Epithelial cell of esophagus (primary cell): ENCODE measurements at regions not wholly inside any gene's neighbourhood (a gene's known extent, or its start where the extent isn't known, plus 50 kb on each side); places are given as distances from the start of the nearest gene placed in this dataset.

Experiments used
- DNase-seq: peaks from one replicate; pipeline ENCODE4 v3.0.0; 2010; ENCODE audit warnings: low read depth
- H3K4me3 ChIP-seq: 2 replicates; pipeline ENCODE4 v1.5.1; 2011; ENCODE audit warnings: mild to moderate bottlenecking, low read length, control low read depth
- TF ChIP-seq, protein P1 (sequence below): IDR thresholded peaks from 2 replicates; pipeline ENCODE4 v1.5.1; 2011; ENCODE audit warnings: low read depth, mild to moderate bottlenecking, low read length, control low read depth, inconsistent platforms; ENCODE audit not compliant: insufficient read depth; ENCODE audit errors: missing control alignments

DNA sequence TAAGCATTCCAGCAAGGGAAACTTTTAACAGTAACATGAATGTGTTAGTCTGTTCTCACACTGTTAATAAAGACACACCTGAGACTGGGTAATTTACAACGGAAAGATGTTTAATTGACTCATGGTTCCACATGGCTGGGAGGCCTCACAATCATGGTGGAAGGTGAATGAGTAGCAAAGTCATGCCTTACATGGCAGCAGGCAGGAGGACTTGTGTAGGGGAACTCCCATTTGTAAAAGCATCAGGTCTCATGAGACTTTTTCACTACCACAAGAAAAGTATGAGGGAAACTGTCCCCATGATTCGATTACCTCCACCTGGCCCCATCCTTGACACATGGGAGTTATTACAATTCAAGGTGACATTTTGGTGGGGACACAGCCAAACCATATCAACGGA lies 168.3 kb downstream of the PAH start:
- no peak for DNase-seq
- TF ChIP-seq, protein P1, sequence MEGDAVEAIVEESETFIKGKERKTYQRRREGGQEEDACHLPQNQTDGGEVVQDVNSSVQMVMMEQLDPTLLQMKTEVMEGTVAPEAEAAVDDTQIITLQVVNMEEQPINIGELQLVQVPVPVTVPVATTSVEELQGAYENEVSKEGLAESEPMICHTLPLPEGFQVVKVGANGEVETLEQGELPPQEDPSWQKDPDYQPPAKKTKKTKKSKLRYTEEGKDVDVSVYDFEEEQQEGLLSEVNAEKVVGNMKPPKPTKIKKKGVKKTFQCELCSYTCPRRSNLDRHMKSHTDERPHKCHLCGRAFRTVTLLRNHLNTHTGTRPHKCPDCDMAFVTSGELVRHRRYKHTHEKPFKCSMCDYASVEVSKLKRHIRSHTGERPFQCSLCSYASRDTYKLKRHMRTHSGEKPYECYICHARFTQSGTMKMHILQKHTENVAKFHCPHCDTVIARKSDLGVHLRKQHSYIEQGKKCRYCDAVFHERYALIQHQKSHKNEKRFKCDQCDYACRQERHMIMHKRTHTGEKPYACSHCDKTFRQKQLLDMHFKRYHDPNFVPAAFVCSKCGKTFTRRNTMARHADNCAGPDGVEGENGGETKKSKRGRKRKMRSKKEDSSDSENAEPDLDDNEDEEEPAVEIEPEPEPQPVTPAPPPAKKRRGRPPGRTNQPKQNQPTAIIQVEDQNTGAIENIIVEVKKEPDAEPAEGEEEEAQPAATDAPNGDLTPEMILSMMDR: no peak
- H3K4me3 ChIP-seq: no peak overlapping the region

DNA sequence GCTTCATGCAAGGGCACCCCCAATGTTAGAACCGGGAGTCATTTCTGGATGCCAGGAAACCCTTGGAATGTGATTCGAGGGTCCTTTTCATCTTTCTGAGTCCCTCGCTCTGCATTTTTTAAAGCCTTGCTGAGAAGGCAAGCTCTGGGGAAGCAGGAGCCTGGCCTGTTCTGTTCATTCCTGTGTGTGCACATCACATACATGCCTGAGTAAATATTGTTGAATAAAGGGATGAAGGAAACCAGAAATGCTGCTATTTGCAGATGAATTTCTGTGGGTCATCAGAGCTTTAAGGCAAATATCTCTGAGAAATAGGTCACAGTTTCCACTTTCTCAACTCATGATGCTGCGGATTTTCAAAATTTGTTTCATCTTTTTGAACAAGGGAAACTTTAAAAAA lies 170.1 kb downstream of the PAH start:
- TF ChIP-seq, protein P1: no peak
- DNase-seq: no peak
- H3K4me3 ChIP-seq: no peak overlapping the region

- DNase-seq: no peak
- H3K4me3 ChIP-seq: no peak overlapping the region
- TF ChIP-seq, protein P1: no peak
Observed at GRCh38 chr12:102745971-102746600, 171.0 kb downstream of the PAH start.

- TF ChIP-seq, protein P1: no peak
- H3K4me3 ChIP-seq: no peak overlapping the region
- DNase-seq: no peak
Observed at GRCh38 chr12:102741196-102741595, 175.8 kb downstream of the PAH start.

DNA sequence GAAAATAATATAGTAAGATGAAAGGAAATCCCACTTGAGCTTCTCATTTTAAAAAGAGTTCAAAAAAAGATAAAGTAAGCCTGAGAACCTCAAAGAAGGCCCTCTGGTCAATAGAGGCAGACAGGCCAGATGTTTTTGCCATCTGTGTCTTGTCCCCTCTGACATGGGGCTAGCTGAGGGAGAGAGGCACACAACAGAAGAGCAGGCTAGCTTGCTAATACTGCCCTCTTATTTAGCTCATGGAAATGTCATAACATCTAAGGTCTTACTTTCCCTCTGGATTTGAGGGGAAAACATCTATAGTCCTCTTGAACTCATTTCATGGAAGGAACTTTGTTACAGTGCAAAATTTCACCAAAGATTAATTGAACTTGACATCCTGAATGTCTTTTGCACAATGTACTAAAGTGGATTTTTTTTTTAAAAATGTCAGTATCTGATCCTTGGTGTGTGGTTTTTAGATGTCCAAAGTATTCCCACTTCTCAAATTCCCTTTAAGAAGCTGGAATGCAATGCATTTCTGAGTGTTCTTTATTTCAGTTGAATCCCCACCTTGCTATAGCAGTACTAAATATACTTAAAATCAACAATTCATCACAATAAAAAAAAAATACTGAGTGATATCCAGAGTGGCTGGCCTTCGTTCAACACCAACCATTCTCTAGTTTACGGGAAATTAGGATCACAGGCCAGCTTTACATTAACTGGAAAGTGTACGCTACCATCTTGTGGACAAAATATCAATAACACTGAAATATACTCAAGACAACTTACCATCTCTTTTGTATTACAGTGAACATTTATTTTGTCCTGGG lies 176.7 kb downstream of the PAH start:
- DNase-seq: peak; percentile 32
- H3K4me3 ChIP-seq: no peak overlapping the region
- TF ChIP-seq, protein P1: peak; percentile 26

DNA sequence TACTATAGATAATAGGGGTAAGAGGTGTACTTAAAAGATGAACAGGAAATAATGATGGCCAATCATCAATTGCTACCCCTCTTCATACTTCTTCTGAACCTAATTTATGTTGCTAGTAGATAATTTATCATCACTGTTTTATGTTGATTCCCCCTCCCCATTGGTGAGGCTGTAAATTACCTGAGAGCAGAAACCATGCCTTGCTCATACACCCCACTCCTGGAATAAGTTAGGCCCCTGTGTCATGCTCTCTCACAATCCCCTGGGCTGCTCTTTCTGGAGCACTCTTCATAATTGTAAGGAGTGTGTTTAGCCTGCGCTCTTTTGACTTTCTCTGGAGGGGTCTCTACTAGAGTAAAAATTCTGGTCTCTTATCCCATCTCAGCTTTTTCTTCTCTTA lies 180.7 kb downstream of the PAH start:
- no peak overlapping the region for H3K4me3 ChIP-seq
- DNase-seq: no peak
- TF ChIP-seq, protein P1: no peak
